ENCODE measurements at regions not wholly inside any gene's neighbourhood (a gene's known extent, or its start where the extent isn't known, plus 50 kb on each side); places are given as distances from the start of the nearest gene placed in this dataset.
"Not testable (repeated sequence)": the region's sequence is repeated elsewhere in the genome, so short reads cannot be mapped to it uniquely, and the experiment has no call there.

DNA sequence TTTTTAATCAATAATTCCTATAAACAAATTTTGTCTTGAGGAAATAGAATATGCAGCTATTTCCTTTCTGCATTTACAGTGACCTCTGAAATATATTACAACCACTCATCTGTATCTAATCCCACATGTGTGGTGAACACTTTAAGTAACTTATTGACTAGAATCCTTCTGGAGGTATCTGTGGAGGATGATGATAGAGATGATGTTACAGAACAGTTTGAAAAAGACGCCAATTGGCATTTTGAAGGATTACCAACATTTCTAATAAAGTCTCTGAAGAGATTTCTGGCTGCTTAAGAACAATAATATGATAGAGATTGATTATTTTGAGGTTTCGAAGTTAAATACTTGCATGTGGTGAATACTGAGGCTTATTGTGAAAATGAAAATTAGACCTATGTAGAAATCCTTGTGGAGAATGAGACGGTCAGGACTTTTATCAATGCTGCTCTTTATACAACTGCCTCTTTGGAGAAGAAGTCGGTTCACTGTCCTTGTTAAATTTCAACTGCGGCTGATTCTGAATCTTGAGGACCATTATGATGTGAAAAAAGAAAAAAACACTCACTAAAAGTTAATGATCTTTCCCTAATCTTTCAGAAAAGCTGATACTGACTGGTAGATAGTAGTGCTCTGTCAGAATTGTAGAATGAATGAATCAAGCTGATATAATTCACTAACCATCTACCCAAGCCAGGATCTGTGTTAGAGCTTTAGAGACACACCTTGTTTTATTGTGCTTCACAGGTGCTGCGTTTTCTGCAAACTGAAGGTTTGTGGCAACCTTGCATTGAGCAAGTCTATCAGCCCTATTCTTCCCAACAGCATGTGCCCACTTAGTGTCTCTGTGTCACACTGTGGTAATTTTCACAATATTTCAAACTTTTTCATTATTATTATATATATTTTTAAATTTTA is 204.7 kb downstream of the SPRY1 start:
- no peak for DNase-seq (ENCODE audit: low read depth)

- no peak for DNase-seq (ENCODE audit: low read depth)
Measured at GRCh38 chr4:123602007-123602406, 205.4 kb downstream of the SPRY1 start.

DNA sequence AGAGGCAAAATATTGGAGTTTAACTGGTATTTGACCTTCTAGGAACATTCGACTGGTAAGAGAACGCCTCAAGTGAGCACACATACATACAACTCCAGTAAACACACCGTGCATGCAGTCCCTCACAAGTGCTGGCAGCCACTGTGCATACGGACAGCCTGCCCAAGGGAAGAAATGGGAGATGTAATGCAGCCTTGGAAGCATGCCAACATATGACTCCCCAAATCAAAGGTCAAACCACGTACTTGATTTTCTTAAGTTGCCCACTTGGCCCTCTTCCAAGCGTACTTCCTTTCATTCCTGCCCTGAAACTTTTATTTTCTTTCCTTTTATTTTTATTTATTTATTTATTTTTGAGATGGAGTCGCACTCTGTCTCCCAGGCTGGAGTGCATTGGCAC is 206.6 kb downstream of the SPRY1 start:
- DNase-seq (ENCODE audit: low read depth) = no peak

DNA sequence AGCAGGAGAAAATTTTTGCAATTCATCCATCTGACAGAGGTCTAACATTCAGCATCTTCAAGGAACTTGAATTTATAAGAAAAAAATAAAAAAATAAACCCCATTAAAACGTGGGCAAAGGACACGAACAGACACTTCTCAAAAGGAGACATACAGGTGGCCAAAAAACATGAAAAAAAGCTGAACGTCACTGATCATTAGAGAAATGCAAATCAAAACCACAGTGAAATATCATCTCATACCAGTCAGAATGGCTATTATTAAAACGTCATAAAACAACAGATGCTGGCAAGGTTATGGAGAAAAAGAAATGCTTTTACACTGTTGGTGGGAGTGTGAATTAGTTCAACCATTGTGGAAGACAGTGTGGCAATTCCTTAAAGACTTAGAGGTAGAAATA is 209.2 kb downstream of the SPRY1 start:
- not testable (repeated sequence) for DNase-seq (ENCODE audit: low read depth)

GRCh38 chr4:123606336-123606735 is 209.7 kb downstream of the SPRY1 start:
- no peak for DNase-seq (ENCODE audit: low read depth)

DNA sequence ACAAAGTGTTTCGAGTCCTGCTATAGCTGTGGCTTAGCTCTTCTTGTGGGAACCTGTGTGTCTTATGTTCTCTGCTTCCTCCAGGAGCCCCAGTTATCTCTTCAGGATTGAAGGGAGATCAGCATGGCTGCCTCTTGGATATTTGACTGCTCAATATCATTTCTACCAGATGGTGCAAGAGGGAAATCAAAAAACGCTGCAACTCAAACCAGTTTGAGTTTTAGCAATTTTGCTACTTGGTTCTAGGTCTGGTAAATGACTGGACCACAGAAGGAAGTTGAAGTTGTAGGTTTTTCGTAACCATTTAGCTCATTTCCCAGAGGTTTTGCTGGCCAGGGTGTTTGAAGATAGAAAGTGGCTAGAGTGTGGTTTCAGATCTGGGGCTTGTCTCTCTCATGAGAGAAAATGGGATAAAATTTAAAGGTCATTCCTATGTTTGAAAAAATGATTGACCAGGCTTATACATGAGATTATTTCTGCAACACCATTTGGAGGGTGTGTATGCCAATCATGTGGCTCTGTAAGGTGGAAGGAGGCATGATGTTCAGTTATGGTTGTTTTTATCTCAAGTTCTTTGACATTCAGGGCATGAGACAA is 210.4 kb downstream of the SPRY1 start:
- DNase-seq (ENCODE audit: low read depth) = no peak

- DNase-seq (ENCODE audit: low read depth) = no peak
Measured at GRCh38 chr4:123609829-123610228, 213.2 kb downstream of the SPRY1 start.

- no peak for DNase-seq (ENCODE audit: low read depth)
Measured at GRCh38 chr4:123613586-123614344, 217.2 kb downstream of the SPRY1 start.

DNA sequence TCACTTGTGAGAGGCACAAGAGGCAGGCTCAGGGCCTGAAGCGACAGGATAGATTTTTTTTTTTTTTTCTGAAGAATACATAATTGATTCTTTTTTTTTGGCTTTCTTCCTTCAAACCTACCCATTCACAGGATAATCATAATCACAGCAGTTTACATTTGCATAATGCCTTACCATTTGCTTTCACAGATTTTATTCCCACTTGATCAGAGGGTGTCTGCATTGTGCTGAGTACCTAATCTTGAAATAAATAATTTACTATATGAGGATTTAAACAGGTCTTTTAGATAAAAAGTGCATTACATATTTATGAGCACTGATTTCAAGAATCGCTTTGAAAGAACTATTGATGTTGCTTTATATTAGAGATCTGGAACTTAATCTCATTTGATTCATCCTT is 219.3 kb downstream of the SPRY1 start:
- DNase-seq (ENCODE audit: low read depth) = no peak

DNA sequence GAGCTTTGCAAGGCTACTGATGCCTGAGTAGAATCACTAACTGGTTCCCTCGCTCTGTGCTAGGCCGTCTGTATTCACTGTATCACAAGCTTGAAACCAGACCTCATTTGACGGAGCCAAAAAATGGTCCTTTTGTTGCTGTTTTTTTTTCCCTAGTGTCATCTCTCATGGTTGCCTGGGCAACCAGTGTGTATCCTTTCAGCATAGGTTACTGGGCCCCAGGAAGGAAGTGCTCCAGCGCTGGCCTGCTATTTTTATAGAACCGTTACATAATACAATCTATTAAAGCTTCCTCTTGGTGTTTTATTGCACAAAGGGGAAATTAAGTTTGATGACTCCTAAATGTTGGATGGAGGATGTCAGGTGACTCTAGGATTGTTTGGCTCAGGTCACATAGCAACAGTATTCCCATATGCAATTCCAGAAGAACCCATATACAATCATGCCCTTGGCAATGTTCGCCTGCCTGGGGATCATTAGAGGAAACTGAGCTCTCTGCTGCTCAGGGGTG is 220.4 kb downstream of the SPRY1 start:
- DNase-seq (ENCODE audit: low read depth) = no peak

DNA sequence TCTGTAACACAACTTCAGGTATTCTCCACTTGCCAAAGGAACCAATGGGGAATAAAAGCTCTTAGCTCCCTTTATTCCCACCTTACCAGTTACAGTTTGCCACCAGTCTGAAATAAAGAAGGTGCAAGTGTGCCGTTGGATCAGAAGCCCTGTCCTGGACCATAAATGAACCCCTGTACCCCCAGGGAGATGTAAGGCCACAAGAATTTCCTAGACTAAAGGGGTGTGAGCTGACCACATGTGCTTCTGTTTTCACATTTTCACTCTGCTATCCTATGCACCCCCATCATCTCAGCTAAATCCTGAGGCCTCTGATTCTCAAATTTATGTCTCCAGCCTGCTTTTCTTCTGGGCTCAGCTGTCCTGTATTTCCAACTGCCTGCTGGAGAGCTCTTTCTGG is 221.2 kb downstream of the SPRY1 start:
- DNase-seq (ENCODE audit: low read depth) = no peak

- no peak for DNase-seq (ENCODE audit: low read depth)
Measured at GRCh38 chr4:123618606-123619005, 222.0 kb downstream of the SPRY1 start.

- DNase-seq (ENCODE audit: low read depth) = no peak
Measured at GRCh38 chr4:123619326-123619725, 222.7 kb downstream of the SPRY1 start.

- DNase-seq (ENCODE audit: low read depth) = no peak
Measured at GRCh38 chr4:123619895-123620294, 223.3 kb downstream of the SPRY1 start.

GRCh38 chr4:123621072-123621705 is 224.6 kb downstream of the SPRY1 start:
- no peak for DNase-seq (ENCODE audit: low read depth)

DNA sequence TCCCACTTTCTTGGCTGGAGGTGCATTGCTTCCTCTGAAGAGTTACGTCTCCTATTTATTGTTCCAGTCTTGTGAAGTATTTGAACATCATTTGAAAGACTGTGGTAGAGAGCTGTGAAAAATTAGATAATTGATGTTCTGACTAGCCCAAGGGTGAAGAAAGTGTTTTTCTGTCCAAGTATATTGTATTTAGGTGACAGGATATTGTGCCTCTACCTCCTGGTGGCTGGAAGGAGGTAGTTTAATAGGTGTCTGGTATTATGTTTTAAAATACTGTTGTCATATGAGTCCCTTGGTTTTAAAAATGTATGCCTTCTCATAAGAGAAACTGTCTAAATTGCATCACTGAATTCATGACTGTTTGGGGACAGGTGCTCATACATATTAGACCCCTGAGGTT is 226.0 kb downstream of the SPRY1 start:
- no peak for DNase-seq (ENCODE audit: low read depth)

- DNase-seq (ENCODE audit: low read depth) = no peak
Measured at GRCh38 chr4:123623611-123624010, 227.0 kb downstream of the SPRY1 start.

- DNase-seq (ENCODE audit: low read depth) = no peak
Measured at GRCh38 chr4:123624959-123625358, 228.4 kb downstream of the SPRY1 start.

- DNase-seq (ENCODE audit: low read depth) = no peak
Measured at GRCh38 chr4:123628288-123628687, 231.7 kb downstream of the SPRY1 start.

- no peak for DNase-seq (ENCODE audit: low read depth)
Measured at GRCh38 chr4:123631786-123632692, 235.4 kb downstream of the SPRY1 start.

GRCh38 chr4:123632693-123633030 is 236.1 kb downstream of the SPRY1 start:
- no peak for DNase-seq (ENCODE audit: low read depth)
